Mucosa of descending colon (tissue), 3 donors: ENCODE measurements at regions not wholly inside any gene's neighbourhood (a gene's known extent, or its start where the extent isn't known, plus 50 kb on each side); places are given as distances from the start of the nearest gene placed in this dataset.

Source experiments
- ATAC-seq: fragments of 200-7000 bp; cut with Tn5 transposase; one replicate; pipeline ENCODE4 v1.9.1; 2020; ENCODE audit warnings: mild to moderate bottlenecking, moderate library complexity
- DNase-seq, 3 donors: peaks; one replicate each; pipeline ENCODE4 v3.0.0-alpha.2; 2020
- H3K36me3 ChIP-seq: fragments of 200-600 bp; one replicate; pipeline ENCODE4 v1.8.0; 2021; ENCODE audit warnings: low read depth, mild to moderate bottlenecking
- H3K4me1 ChIP-seq: fragments of 200-600 bp; one replicate; pipeline ENCODE4 v1.8.0; 2021; ENCODE audit warnings: low read depth, mild to moderate bottlenecking
- H3K4me3 ChIP-seq: fragments of 200-600 bp; one replicate; pipeline ENCODE4 v1.8.0; 2021; ENCODE audit warnings: mild to moderate bottlenecking
- H3K9me3 ChIP-seq: fragments of 200-600 bp; one replicate; pipeline ENCODE4 v1.8.0; 2021; ENCODE audit warnings: mild to moderate bottlenecking
- intact Hi-C, 2 donors: fragments of 100-400 bp; cut with DNase I in 1 of 2; cut with micrococcal nuclease in 1 of 2; formaldehyde crosslinking; loops; one replicate each; pipeline versions ENCODE4 v1.11.0 to v1.11.1; 2022; cut with DNase I, micrococcal nuclease
- TF ChIP-seq, protein P1 (sequence below): fragments of 200-600 bp; IDR thresholded peaks from one replicate; pipeline ENCODE4 v1.8.0; 2022; ENCODE audit warnings: antibody characterized with exemption, mild to moderate bottlenecking
- donor health status: DM: no; HTN: no; CAD: no; lungs with moderate emphysema.
- donor health status: DM: no; HTN: no; CAD: no.
- donor health status: DM: no; HTN: yes; CAD: no.

- TF ChIP-seq, protein P1, sequence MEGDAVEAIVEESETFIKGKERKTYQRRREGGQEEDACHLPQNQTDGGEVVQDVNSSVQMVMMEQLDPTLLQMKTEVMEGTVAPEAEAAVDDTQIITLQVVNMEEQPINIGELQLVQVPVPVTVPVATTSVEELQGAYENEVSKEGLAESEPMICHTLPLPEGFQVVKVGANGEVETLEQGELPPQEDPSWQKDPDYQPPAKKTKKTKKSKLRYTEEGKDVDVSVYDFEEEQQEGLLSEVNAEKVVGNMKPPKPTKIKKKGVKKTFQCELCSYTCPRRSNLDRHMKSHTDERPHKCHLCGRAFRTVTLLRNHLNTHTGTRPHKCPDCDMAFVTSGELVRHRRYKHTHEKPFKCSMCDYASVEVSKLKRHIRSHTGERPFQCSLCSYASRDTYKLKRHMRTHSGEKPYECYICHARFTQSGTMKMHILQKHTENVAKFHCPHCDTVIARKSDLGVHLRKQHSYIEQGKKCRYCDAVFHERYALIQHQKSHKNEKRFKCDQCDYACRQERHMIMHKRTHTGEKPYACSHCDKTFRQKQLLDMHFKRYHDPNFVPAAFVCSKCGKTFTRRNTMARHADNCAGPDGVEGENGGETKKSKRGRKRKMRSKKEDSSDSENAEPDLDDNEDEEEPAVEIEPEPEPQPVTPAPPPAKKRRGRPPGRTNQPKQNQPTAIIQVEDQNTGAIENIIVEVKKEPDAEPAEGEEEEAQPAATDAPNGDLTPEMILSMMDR = no peak
- Histone ChIP-seq H3K9me3 (no peaks in the 10 kb centered on the region), H3K4me3 (no peak overlapping the region), H3K4me1 (no peaks in the 10 kb centered on the region), H3K36me3 (no peaks in the 10 kb centered on the region)
- no peak for ATAC-seq
- intact Hi-C loops = no loop called here
- DNase-seq = no peak
These were observed 313.4 kb downstream of the DEPDC1B start for GRCh38 chr5:60386436-60387050.

- DNase-seq = no peak
- no peaks in the 10 kb centered on the region for H3K4me1 ChIP-seq
- TF ChIP-seq, protein P1 = no peak
- no peak for ATAC-seq
- H3K9me3 ChIP-seq = no peaks in the 10 kb centered on the region
- no peak overlapping the region for H3K4me3 ChIP-seq
- H3K36me3 ChIP-seq = no peaks in the 10 kb centered on the region
- intact Hi-C loops = no loop called here
These were observed 317.2 kb downstream of the DEPDC1B start for GRCh38 chr5:60382716-60383115.

GRCh38 chr5:60379907-60380306 is 320.1 kb downstream of the DEPDC1B start:
- TF ChIP-seq, protein P1 = no peak
- intact Hi-C loops = no loop called here

GRCh38 chr5:60377826-60378225 is 322.1 kb downstream of the DEPDC1B start:
- ATAC-seq = no peak

More at GRCh38 chr5:60379907-60380306, 320.1 kb downstream of the DEPDC1B start:
- Histone ChIP-seq H3K4me3 (no peak overlapping the region), H3K9me3 (no peaks in the 10 kb centered on the region), H3K36me3 (no peaks in the 10 kb centered on the region), H3K4me1 (no peaks in the 10 kb centered on the region)
- ATAC-seq (no peak), DNase-seq (no peak)

GRCh38 chr5:60376860-60377259 is 323.1 kb downstream of the DEPDC1B start:
- TF ChIP-seq, protein P1 = no peak

More at GRCh38 chr5:60377826-60378225, 322.1 kb downstream of the DEPDC1B start:
- Histone ChIP-seq H3K4me1 (no peaks in the 10 kb centered on the region), H3K36me3 (no peaks in the 10 kb centered on the region), H3K9me3 (no peaks in the 10 kb centered on the region), H3K4me3 (no peak overlapping the region)
- intact Hi-C loops = no loop called here
- TF ChIP-seq, protein P1 = no peak
- DNase-seq = no peak

DNA sequence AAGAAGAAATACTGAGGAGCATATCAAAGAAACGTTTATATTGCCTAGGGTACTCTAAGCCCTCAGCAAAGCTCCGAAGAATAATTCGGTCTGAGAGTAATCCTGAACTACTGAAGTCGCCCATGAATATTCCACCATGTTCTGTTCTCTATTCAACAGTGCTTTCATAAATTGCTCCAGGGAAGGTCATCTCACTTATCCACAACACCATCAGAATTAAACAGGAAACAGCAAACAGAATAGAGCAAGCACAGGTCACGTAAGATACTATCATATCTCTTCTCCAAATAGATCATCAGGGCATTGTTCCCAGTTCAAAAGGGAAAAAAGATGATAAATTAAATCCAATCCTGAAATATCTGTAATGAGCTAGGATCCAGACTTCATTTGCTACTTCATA is 325.6 kb downstream of the DEPDC1B start:
- DNase-seq (no peak), ATAC-seq (no peak)
- no peaks in the 10 kb centered on the region for H3K9me3 ChIP-seq
- intact Hi-C loops = no loop called here
- H3K36me3 ChIP-seq = no peaks in the 10 kb centered on the region
- H3K4me1 ChIP-seq = no peaks in the 10 kb centered on the region
- no peak overlapping the region for H3K4me3 ChIP-seq
- TF ChIP-seq, protein P1 = no peak

More at GRCh38 chr5:60376860-60377259, 323.1 kb downstream of the DEPDC1B start:
- no peak for DNase-seq
- H3K9me3 ChIP-seq = no peaks in the 10 kb centered on the region
- H3K36me3 ChIP-seq = no peaks in the 10 kb centered on the region
- no peaks in the 10 kb centered on the region for H3K4me1 ChIP-seq
- H3K4me3 ChIP-seq = no peak overlapping the region
- no peak for ATAC-seq
- intact Hi-C loops = no loop called here
